IMR-90 (cell line): ENCODE measurements at regions not wholly inside any gene's neighbourhood (a gene's known extent, or its start where the extent isn't known, plus 50 kb on each side); places are given as distances from the start of the nearest gene placed in this dataset.
A peak's percentile ranks its signal among the peaks of the same experiment; 100 is the strongest.

Source experiments
- ATAC-seq: fragments of 200-7000 bp; cut with Tn5 transposase; 2 replicates; pipeline ENCODE4 v1.9.1; 2020; ENCODE audit warnings: low read depth, mild to moderate bottlenecking, moderate library complexity
- BruUV-seq: library from RNA; stranded (reverse); fragments of 400-500 nt; replicated peaks from 2 replicates; lab custom pipeline; 2021; lab: Mats Ljungman, UMichigan
- CTCF ChIA-PET: fragments of 300-600 bp; formaldehyde crosslinking; extraction: SDS; loops from one replicate; lab custom pipeline; 2021; ENCODE audit warnings: antibody characterized with exemption; lab: Yijun Ruan, JAX
- POLR2A ChIA-PET: fragments of 300-600 bp; sonication (Branson Sonifier 250); formaldehyde crosslinking; loops from one replicate; lab custom pipeline; 2022; ENCODE audit warnings: antibody characterized with exemption; ENCODE audit not compliant: unreplicated experiment; lab: Charles Lee
- DNase-seq: peaks from one replicate; pipeline ENCODE4 v3.0.0; 2013
- H2AFZ ChIP-seq: replicated peaks from 2 replicates; pipeline ENCODE3; 2013; ENCODE audit warnings: low read length, mild to moderate bottlenecking; ENCODE audit not compliant: poor library complexity
- H2AK5ac ChIP-seq: 2 replicates; pipeline ENCODE4 v1.6.1; 2013; ENCODE audit warnings: low read depth, low read length, inconsistent platforms
- H2AK9ac ChIP-seq: replicated peaks from 2 replicates; pipeline ENCODE3; 2013; ENCODE audit warnings: mild to moderate bottlenecking, low read depth, low read length, moderate library complexity; ENCODE audit not compliant: poor library complexity
- H2BK120ac ChIP-seq: 2 replicates; pipeline ENCODE4 v1.6.1; 2013; ENCODE audit warnings: low read depth, low read length, inconsistent platforms
- H2BK15ac ChIP-seq: 3 replicates; pipeline ENCODE4 v1.6.1; 2013; ENCODE audit warnings: low read depth, low read length, inconsistent platforms
- H2BK20ac ChIP-seq: 2 replicates; pipeline ENCODE4 v1.6.1; 2013; ENCODE audit warnings: low read depth, mild to moderate bottlenecking, inconsistent platforms, low read length, moderate library complexity
- H2BK5ac ChIP-seq: 2 replicates; pipeline ENCODE4 v1.6.1; 2013; ENCODE audit warnings: mild to moderate bottlenecking, low read depth, low read length, inconsistent platforms; ENCODE audit not compliant: poor library complexity, severe bottlenecking
- H3K14ac ChIP-seq: replicated peaks from 2 replicates; pipeline ENCODE4 v1.6.1; 2013; ENCODE audit warnings: low read depth, low read length, inconsistent platforms
- H3K18ac ChIP-seq: 2 replicates; pipeline ENCODE4 v1.6.1; 2013; ENCODE audit warnings: low read depth, low read length, control low read depth
- H3K23ac ChIP-seq: 2 replicates; pipeline ENCODE4 v1.6.1; 2013; ENCODE audit warnings: low read depth, low read length, inconsistent platforms
- H3K27ac ChIP-seq: 2 replicates; pipeline ENCODE4 v1.5.1; 2013; ENCODE audit warnings: mild to moderate bottlenecking, control low read depth, low read length; ENCODE audit not compliant: insufficient read depth
- H3K27me3 ChIP-seq: 2 replicates; pipeline ENCODE4 v1.6.1; 2013; ENCODE audit warnings: low read length; ENCODE audit not compliant: control insufficient read depth, insufficient read depth
- H3K36me3 ChIP-seq: 2 replicates; pipeline ENCODE4 v1.6.1; 2013; ENCODE audit warnings: low read length, mixed read lengths; ENCODE audit not compliant: control insufficient read depth, insufficient read depth
- H3K4ac ChIP-seq: 2 replicates; pipeline ENCODE4 v1.6.1; 2013; ENCODE audit warnings: low read depth, low read length, inconsistent platforms
- H3K4me1 ChIP-seq: 2 replicates; pipeline ENCODE4 v1.6.1; 2013; ENCODE audit warnings: low read length, mixed read lengths; ENCODE audit not compliant: control insufficient read depth, insufficient read depth
- H3K4me2 ChIP-seq: 2 replicates; pipeline ENCODE4 v1.6.1; 2013; ENCODE audit warnings: low read depth, mild to moderate bottlenecking, control low read depth, low read length, moderate library complexity
- H3K4me3 ChIP-seq: 2 replicates; pipeline ENCODE4 v1.5.1; 2013; ENCODE audit warnings: low read depth, mild to moderate bottlenecking, control low read depth, low read length, moderate library complexity; ENCODE audit not compliant: insufficient read depth
- H3K56ac ChIP-seq: 2 replicates; pipeline ENCODE4 v1.6.1; 2013; ENCODE audit warnings: low read length, inconsistent platforms; ENCODE audit not compliant: insufficient read depth; ENCODE audit errors: extremely low read depth
- H3K79me1 ChIP-seq, 2 experiments: 2 replicates each; pipeline ENCODE4 v1.6.1; 2013; ENCODE audit warnings: low read length in 2 of 2, inconsistent platforms in 1 of 2, low read depth in 1 of 2
- H3K9ac ChIP-seq: 2 replicates; pipeline ENCODE4 v1.6.1; 2013; ENCODE audit warnings: low read depth, low read length, control low read depth
- H3K9me1 ChIP-seq: 2 replicates; pipeline ENCODE4 v1.6.1; 2013; ENCODE audit warnings: low read length, inconsistent platforms; ENCODE audit not compliant: insufficient read depth
- H3K9me3 ChIP-seq: 2 replicates; pipeline ENCODE4 v1.6.1; 2013; ENCODE audit warnings: low read length; ENCODE audit not compliant: control insufficient read depth, insufficient read depth
- H4K20me1 ChIP-seq: 2 replicates; pipeline ENCODE4 v1.6.1; 2013; ENCODE audit warnings: low read length, inconsistent platforms; ENCODE audit not compliant: insufficient read depth
- H4K5ac ChIP-seq: 2 replicates; pipeline ENCODE4 v1.6.1; 2013; ENCODE audit warnings: mild to moderate bottlenecking, low read depth, low read length, control low read depth
- H4K8ac ChIP-seq, 2 experiments: 2 replicates each; pipeline ENCODE4 v1.6.1; 2013; ENCODE audit warnings: low read depth in 2 of 2, low read length in 2 of 2, control low read depth in 1 of 2, inconsistent platforms in 1 of 2
- H4K91ac ChIP-seq: 2 replicates; pipeline ENCODE4 v1.6.1; 2013; ENCODE audit warnings: low read depth, low read length, inconsistent platforms; ENCODE audit not compliant: insufficient read depth
- BHLHE40 ChIP-seq: fragments of 150-350 bp; IDR thresholded peaks from 2 replicates; pipeline ENCODE4 v1.6.1; 2016; ENCODE audit warnings: mild to moderate bottlenecking, low read depth, low read length
- CEBPB ChIP-seq: IDR thresholded peaks from 2 replicates; pipeline ENCODE4 v1.6.1; 2012; ENCODE audit warnings: low read depth, low read length, improper control_type of control experiment
- CHD1 ChIP-seq: IDR thresholded peaks from 2 replicates; pipeline ENCODE4 v1.6.1; 2012; ENCODE audit warnings: low read depth, low read length, improper control_type of control experiment
- ELK1 ChIP-seq: fragments of 150-350 bp; IDR thresholded peaks from 2 replicates; pipeline ENCODE4 v1.6.1; 2016; ENCODE audit warnings: low read depth, mild to moderate bottlenecking, low read length, moderate library complexity, borderline replicate concordance
- MAFK ChIP-seq: IDR thresholded peaks from 2 replicates; pipeline ENCODE4 v1.6.1; 2012; ENCODE audit warnings: low read depth, low read length, improper control_type of control experiment
- MAZ ChIP-seq: IDR thresholded peaks from 2 replicates; pipeline ENCODE4 v1.6.1; 2012; ENCODE audit warnings: low read depth, mild to moderate bottlenecking, low read length, improper control_type of control experiment, moderate library complexity, borderline replicate concordance
- MXI1 ChIP-seq: IDR thresholded peaks from 2 replicates; pipeline ENCODE4 v1.6.1; 2012; ENCODE audit warnings: low read depth, mild to moderate bottlenecking, low read length, moderate library complexity, borderline replicate concordance
- NFE2L2 ChIP-seq: fragments of 150-350 bp; IDR thresholded peaks from 2 replicates; pipeline ENCODE4 v1.6.1; 2016; ENCODE audit warnings: low read depth, mild to moderate bottlenecking, low read length
- POLR2A ChIP-seq: IDR thresholded peaks from 2 replicates; pipeline ENCODE4 v1.6.1; 2012; ENCODE audit warnings: mild to moderate bottlenecking, low read depth, low read length
- RAD21 ChIP-seq: IDR thresholded peaks from 2 replicates; pipeline ENCODE4 v1.6.1; 2012; ENCODE audit warnings: low read length, improper control_type of control experiment
- RCOR1 ChIP-seq: IDR thresholded peaks from 2 replicates; pipeline ENCODE4 v1.6.1; 2012; ENCODE audit warnings: mild to moderate bottlenecking, low read length, improper control_type of control experiment; ENCODE audit not compliant: insufficient replicate concordance
- RFX5 ChIP-seq: IDR thresholded peaks from 2 replicates; pipeline ENCODE4 v1.8.0; 2012; ENCODE audit warnings: low read depth, mild to moderate bottlenecking, low read length, moderate library complexity
- SMC3 ChIP-seq: fragments of 150-350 bp; IDR thresholded peaks from 2 replicates; pipeline ENCODE4 v1.6.1; 2016; ENCODE audit warnings: low read depth, mild to moderate bottlenecking, antibody characterized with exemption, low read length, moderate library complexity
- USF2 ChIP-seq: fragments of 150-350 bp; IDR thresholded peaks from 2 replicates; pipeline ENCODE4 v1.6.1; 2017; ENCODE audit warnings: mild to moderate bottlenecking, antibody characterized with exemption, low read length, low read depth
- dilution Hi-C: fragments of 300-500 bp; cut with HindIII; formaldehyde crosslinking; loops from one replicate; pipeline ENCODE4 v1.14.3; 2018; ENCODE audit warnings: low sequenced_read_pairs; ENCODE audit not compliant: unreplicated experiment
- in situ Hi-C: fragments of 300-500 bp; cut with MboI; formaldehyde crosslinking; loops from 3 replicates; pipeline ENCODE4 v1.14.3; 2019; ENCODE audit warnings: low sequenced_read_pairs, inconsistent platforms, mixed read lengths
- intact Hi-C: fragments of 100-400 bp; cut with micrococcal nuclease; formaldehyde crosslinking; loops from 2 replicates; pipeline ENCODE4 v1.10.0; 2022
- TF ChIP-seq, protein P1 (sequence below): conservative IDR thresholded peaks from 2 replicates; pipeline ENCODE4 v1.5.1; 2012; ENCODE audit warnings: mild to moderate bottlenecking, low read depth, low read length, improper control_type of control experiment

GRCh38 chr9:115193777-115194176 is 75.8 kb upstream of the TNC start (continued):
- no peak for TF ChIP-seq ELK1
- TF ChIP-seq MAFK: no peak
- TF ChIP-seq CHD1: no peak

DNA sequence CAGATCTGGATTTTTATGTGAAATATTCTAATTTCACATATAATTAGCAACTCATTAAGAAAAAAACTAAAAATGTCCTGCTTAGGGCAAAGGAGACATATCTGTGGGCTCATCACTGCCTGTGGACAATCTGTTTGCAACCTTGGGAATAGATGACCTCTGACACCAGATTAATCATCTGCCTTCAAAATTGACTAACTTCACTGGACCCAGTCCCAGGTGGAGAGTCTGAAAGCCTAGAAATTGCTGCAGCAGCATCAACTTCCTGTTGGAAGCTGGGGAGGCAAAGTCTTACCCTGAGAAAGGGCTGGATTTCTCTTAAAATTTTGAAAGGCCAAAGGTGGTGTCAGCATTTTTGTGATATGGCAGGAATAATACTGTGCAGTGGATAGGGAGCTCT is 76.3 kb upstream of the TNC start:
- no peak overlapping the region for H3K27ac ChIP-seq
- H3K9ac ChIP-seq: no peak overlapping the region
- no peak overlapping the region for H3K18ac ChIP-seq
- no peak overlapping the region for H3K4me2 ChIP-seq
- H3K27me3 ChIP-seq: no peaks in the 10 kb centered on the region
- CTCF ChIA-PET: interaction anchor here (0.7 kb wide), 1 partner anchor 9 kb away, joined by 3 read pairs; no protein-coding TSS in a partner anchor
- H2BK120ac ChIP-seq: no peak overlapping the region
- no TSS peak for BruUV-seq
- no peak overlapping the region for H2BK5ac ChIP-seq
- H3K9me1 ChIP-seq: no peaks in the 10 kb centered on the region
- no peak overlapping the region for H2AK9ac ChIP-seq
- H4K20me1 ChIP-seq: no peaks in the 10 kb centered on the region
- POLR2A ChIA-PET: no interaction called here
- H3K56ac ChIP-seq: no peak overlapping the region
- H2AK5ac ChIP-seq: no peak overlapping the region
- 0 out of 2 replicates have a peak overlapping the region, but pooled peaks have one; percentile 5 for H4K91ac ChIP-seq
- H4K5ac ChIP-seq: no peak overlapping the region
- dilution Hi-C loops (no loop called here), in situ Hi-C loops (no loop called here), intact Hi-C loops (no loop called here)
- no peak for ATAC-seq
- no peak overlapping the region for H3K4ac ChIP-seq
- no peaks in the 10 kb centered on the region for H3K79me1 ChIP-seq
- no peak overlapping the region for H3K4me3 ChIP-seq
- H4K8ac ChIP-seq: no peak overlapping the region
- TF ChIP-seq SMC3: no peak
- TF ChIP-seq BHLHE40: no peak
- TF ChIP-seq USF2: no peak
- TF ChIP-seq RCOR1: no peak
- TF ChIP-seq MXI1: no peak
- no peak for TF ChIP-seq MAFK
- no peak for TF ChIP-seq RAD21
- TF ChIP-seq CEBPB: no peak
- TF ChIP-seq MAZ: no peak
- no peak for TF ChIP-seq RFX5
- TF ChIP-seq POLR2A: no peak
- TF ChIP-seq CHD1: no peak
- TF ChIP-seq NFE2L2: no peak
- TF ChIP-seq, protein P1, sequence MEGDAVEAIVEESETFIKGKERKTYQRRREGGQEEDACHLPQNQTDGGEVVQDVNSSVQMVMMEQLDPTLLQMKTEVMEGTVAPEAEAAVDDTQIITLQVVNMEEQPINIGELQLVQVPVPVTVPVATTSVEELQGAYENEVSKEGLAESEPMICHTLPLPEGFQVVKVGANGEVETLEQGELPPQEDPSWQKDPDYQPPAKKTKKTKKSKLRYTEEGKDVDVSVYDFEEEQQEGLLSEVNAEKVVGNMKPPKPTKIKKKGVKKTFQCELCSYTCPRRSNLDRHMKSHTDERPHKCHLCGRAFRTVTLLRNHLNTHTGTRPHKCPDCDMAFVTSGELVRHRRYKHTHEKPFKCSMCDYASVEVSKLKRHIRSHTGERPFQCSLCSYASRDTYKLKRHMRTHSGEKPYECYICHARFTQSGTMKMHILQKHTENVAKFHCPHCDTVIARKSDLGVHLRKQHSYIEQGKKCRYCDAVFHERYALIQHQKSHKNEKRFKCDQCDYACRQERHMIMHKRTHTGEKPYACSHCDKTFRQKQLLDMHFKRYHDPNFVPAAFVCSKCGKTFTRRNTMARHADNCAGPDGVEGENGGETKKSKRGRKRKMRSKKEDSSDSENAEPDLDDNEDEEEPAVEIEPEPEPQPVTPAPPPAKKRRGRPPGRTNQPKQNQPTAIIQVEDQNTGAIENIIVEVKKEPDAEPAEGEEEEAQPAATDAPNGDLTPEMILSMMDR: no peak
- peaks cover 5% of the 10 kb centered on the region for H3K9me3 ChIP-seq
- H2BK15ac ChIP-seq: no peak overlapping the region; the same call in 2 of the 3 replicates
- H3K36me3 ChIP-seq: no peaks in the 10 kb centered on the region
- peaks cover 3% of the 10 kb centered on the region; the same call in 1 of the 2 replicates for H3K4me1 ChIP-seq
- no peak overlapping the region for H3K23ac ChIP-seq
- H3K14ac ChIP-seq: no peak overlapping the region
- H2AFZ ChIP-seq: no peak overlapping the region
- H2BK20ac ChIP-seq: peak overlapping the region; percentile 8; the same call in 1 of the 2 replicates
- DNase-seq: peak; percentile 28
